Heart left ventricle (tissue), 13 donors: ENCODE measurements at regions not wholly inside any gene's neighbourhood (a gene's known extent, or its start where the extent isn't known, plus 50 kb on each side); places are given as distances from the start of the nearest gene placed in this dataset.

Source experiments
- POLR2A ChIP-seq, 2 donors: fragments of 450-650 bp; IDR thresholded peaks; one replicate each; pipeline ENCODE4 v1.6.1; 2017; ENCODE audit warnings: antibody characterized with exemption in 2 of 2, mild to moderate bottlenecking in 2 of 2, moderate library complexity in 2 of 2
- TF ChIP-seq, protein P1 (sequence below), 12 donors: fragments of 200-600 bp; sonication (generic) in 4 of 12; IDR thresholded peaks; one replicate each; pipeline versions ENCODE4 v1.5.0 to v1.8.0; 2018 to 2022; ENCODE audit warnings: antibody characterized with exemption in 12 of 12, mild to moderate bottlenecking in 5 of 12
- donor health status: ischemic (EF 13 %, LVEDD 7.1; RV severe dilation, severe dysfunction).
- donor health status: DM: no; HTN: yes; CAD: no.
- donor health status: DM: no; HTN: no; CAD: no.
- donor health status: ischemic (EF 25% LVEDD 6.9; RV normal size, moderate dysfunction).
- donor health status: ischemic (EF 25% LVEDD 5.7; RV mildly dilated, moderate dysfunction).
- donor health status: ischemic (EF 35%, LVEDD 5.7; RV mildly dilated, moderate dysfunction).
- donor health status: nonischemic (EF 11% LVEDD 7.7; RV severe dilation, severe dysfunction).
- donor health status: DM: yes; HTN: yes; CAD: no.
- donor health status: PGD.
- donor health status: ischemic (EF 29% LVEDD 5.4; RV normal size, mild dysfunction).
- donor health status: nonischemic (EF 23%, LVEDD 6.1; RV moderate dilation, normal function).

DNA sequence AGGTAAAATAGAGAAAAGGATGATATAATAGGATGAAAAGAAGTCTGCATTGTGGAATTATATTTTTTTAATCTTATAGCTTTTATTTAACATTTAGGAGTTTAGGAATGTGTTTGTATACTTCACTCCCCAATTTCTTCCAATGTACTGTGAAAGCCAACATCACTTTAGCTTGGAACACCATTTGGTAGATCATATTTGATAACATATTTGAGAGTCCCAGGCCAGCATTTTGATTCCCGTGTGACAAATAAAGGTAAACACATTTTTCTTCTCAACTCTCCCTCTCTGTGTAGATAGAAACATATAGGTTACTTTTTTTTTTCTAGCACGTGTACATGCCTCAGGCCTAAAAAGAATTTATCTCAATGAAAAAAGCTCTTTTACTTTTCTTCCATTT is 1551.3 kb downstream of the CDH8 start:
- no peak for TF ChIP-seq POLR2A (IDR thresholded peaks at IDR 0.05)
- TF ChIP-seq, protein P1, sequence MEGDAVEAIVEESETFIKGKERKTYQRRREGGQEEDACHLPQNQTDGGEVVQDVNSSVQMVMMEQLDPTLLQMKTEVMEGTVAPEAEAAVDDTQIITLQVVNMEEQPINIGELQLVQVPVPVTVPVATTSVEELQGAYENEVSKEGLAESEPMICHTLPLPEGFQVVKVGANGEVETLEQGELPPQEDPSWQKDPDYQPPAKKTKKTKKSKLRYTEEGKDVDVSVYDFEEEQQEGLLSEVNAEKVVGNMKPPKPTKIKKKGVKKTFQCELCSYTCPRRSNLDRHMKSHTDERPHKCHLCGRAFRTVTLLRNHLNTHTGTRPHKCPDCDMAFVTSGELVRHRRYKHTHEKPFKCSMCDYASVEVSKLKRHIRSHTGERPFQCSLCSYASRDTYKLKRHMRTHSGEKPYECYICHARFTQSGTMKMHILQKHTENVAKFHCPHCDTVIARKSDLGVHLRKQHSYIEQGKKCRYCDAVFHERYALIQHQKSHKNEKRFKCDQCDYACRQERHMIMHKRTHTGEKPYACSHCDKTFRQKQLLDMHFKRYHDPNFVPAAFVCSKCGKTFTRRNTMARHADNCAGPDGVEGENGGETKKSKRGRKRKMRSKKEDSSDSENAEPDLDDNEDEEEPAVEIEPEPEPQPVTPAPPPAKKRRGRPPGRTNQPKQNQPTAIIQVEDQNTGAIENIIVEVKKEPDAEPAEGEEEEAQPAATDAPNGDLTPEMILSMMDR (IDR thresholded peaks at IDR 0.05) = no peak
